Activated CD4-positive, alpha-beta T cell treated with anti-CD3 and anti-CD28 coated beads, Interleukin-2, amount 50 U/mL, for 24 hours (primary cell): ENCODE measurements at regions not wholly inside any gene's neighbourhood (a gene's known extent, or its start where the extent isn't known, plus 50 kb on each side); places are given as distances from the start of the nearest gene placed in this dataset.

Experiments used
- DNase-seq, 2 donors: peaks; one replicate each; pipeline ENCODE4 v3.0.0-alpha.2; 2020; ENCODE audit warnings: low read depth in 1 of 2, low spot score in 1 of 2

DNA sequence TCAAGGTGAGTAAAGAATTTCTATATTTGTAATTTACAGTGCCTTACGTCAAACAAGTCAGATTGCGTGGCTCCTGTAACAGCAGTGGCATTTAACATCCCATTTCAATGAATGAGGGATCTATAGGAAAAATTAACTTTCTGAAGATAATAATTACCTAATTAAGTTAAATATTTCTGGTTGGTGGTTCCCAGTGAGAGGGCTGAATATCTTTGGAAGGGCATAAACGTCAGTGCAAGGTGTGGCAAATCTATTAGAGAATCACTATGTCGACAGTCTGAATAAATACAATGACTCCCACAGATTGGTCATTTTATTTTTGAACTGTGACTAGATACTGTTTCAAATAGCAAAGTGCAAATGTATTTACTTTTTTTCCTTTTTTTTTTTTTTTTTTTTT lies 80.0 kb downstream of the S1PR1 start:
- DNase-seq: no peak

DNA sequence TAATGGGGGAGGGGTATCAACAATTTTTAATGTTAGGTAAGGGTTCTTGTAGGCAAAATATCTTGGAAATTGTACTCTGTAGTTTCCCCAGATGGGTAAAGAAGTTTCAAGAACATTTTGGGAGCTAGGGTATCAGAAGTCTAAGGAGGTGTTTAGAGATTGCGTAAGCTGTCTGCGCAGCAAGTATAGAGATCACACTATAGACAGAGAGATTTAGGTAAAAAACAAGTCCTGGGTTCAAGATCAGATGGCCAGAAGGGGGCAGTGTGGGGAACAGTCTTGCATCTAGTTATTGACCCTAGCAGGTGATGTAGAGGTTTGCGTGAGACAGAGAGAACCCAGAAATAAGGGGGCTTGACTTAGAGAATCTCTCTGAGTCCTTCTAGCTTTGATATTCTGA lies 80.8 kb downstream of the S1PR1 start:
- DNase-seq: no peak

DNA sequence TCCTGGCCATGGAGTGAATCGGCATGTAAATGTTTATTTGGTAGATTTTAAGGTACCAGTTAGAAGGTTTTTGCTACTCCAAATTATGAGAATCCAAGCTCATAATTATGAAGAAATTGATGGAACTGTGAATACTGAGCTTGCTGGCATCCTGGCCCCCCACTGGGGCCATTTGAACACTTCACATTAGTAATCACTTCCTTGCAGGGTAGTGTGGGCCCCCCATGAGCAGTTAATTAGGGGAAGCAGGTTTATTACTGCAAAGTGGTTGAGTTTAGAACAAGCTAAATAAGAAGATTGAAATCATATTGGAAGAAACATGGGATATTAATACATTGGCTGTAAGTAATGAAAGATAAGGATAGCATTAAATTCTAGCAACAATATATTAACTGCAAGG lies 86.7 kb downstream of the S1PR1 start:
- DNase-seq: no peak

DNA sequence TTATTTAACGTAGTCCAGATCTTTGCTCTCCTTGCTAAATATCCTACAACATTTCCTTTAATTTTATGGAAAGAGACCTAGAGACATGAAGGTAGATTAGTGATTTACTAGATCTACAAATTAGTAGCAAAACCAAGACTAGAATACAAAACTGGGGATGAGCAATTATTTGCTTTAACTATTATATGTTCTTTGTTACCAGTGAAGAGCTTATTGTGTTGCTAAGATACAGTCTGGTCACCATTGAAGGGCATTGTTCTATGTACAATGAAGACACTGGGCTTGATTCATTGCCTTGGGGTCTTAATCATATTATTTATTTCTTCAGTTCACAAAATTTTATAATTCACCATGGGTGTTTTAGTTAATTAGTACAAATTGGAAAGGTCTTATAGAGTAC lies 88.3 kb downstream of the S1PR1 start:
- no peak for DNase-seq

DNA sequence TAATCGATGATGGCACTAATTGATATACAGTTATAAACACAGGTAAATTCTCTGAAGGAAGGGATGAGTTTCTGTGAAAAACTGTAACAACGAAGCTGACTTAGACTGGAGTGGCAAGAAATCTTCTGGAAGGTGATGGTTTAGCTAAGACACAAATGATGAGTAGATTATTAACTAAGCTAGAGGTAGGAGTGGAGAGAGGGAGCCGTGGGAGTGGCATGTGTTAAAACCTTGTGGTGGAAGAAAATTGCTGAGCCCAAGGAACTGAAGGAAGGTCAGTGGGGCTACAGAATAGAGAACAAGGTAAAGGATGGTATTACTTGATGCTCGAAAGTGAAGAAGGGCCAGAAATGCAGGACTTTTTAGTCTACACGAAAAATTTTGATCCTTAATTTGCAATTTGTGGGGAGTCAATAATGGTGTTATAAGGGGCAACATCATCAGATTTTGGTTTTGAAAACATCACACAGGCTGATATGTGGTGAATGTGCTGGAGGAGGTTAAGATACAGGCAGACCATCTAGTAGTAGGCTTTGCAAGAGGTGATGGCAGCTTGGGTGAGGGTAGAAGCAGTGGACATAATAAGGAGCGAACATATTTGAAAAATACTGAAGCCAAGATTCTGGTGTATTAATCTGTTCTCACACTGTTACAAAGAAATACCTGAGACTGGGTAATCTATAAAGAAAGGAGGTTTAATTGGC lies 93.8 kb downstream of the S1PR1 start:
- DNase-seq: no peak

DNA sequence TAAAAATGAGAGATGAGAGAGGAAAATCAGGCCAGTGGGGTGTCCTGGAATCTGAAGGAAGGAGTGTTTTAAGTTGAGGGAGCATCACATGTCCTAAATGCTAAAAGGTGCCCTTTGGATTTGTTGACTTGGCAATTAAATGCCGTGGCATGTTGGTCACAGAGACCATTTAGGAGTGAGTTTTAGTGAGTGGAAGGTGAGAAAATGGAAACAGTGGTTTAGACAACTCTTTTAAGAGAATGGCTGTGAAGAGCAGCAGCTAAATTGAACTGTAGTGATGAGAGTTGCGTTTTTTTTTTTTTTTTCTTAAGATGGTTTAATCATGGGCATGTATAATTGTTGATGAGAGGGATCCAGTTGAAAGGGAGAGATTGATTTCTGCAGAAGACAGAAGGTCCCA lies 95.0 kb downstream of the S1PR1 start:
- DNase-seq: no peak

DNA sequence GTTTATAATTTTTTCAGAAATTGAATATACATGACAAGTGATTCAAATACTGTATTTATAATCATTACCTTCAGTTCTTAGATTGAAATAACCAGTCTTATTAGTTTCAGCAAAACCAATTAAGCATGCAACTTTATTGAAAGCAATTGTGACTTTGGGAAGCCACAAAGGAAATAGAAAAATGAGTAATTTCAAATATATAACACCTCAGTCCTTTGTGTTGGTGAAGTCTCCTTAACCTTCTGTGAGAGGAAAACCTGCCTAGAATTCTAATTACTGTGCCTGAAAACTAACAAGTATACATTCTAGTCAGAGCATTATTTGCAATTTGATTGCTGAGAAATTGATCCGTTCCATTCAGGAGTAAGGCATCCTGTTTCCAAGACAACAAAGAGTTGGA lies 95.8 kb downstream of the S1PR1 start:
- no peak for DNase-seq

DNA sequence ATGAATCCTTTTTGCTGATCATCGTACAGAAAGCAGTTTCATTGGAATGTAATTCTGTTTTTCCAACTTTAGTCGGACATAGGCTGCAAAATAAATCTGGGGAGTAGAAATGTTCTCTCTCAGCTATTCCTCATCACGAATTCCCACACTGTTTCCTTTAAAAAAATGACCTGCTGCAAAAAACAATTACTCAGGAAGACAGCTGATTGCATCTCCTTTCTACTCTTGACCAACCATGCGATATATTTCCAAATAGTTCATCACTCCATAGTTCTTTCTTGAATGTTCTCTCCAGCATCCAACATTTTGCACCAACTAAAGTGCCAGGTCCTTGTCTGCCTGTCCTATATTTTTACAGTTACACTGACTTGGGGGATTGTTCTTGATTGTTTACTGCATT lies 96.4 kb downstream of the S1PR1 start:
- DNase-seq: no peak

DNA sequence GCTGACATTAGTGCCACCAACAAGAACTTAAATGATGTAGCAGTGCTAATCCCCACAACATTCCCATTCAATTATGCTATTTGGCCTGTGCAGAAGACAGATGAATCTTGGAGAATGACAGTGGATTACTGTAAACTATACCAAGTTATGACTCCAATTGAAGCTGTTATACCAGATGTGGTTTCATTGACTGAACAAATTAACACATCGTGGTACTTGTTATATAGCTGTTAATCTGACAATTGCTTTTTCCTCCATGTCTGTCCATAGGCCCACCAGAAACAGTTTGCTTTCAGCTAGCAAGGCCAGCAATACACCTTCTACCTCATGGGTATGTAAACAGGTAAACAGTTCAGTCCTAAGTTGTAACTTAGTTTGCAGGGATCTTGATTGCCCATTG lies 101.1 kb downstream of the S1PR1 start:
- DNase-seq: no peak

DNA sequence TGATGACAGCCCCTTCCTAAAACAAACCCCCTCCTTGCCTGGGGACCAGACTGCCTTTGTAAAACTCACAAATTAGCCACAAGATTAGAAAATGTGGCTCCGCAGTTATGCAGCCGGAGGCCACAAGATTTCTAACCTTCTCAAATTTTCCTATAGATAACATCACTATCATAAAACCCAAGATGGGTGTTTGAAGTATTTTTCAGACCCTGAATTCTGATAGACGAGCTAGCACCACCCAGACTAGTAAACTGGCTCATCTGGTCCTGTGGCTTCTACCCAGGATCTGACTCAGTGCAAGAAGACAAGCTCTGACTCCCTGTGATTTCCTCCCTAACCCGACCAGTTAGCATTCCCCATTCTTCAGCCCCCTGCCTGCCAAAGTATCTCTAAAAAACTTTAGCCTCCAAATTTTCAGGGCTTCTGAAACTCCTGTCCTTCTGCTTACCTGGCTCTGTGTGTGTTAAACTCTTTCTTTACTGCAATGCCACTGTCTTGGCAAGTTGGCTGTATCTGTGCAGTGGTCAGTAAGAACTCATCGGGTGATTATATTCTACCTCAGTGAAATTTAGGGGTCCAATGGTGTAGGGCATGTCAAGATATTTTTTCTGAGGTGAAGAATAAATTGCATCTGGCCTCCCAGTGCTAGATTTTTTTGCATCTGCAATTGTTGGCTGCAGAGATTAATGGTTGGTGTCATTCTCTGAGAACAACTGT lies 102.1 kb downstream of the S1PR1 start:
- DNase-seq: peak in 1 of 2 donors; percentile 3

DNA sequence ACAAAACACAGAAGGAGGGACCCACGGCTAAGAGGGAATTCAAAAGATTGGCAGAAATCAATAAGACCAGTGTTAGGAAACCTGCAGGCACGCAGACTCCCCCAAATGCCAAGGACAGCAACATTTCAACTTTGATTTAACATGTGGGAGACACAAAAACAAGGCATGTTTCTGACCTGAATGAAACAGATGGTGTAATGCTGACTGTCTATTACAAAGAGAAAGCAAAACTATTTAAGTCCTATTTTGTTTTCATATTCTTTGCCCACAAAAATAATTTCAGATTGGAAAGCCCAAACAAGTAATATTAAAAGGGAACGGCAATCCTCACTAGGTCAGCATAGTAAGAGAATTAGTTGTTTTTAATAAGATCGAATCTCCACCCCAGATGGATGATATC lies 107.9 kb downstream of the S1PR1 start:
- no peak for DNase-seq

DNA sequence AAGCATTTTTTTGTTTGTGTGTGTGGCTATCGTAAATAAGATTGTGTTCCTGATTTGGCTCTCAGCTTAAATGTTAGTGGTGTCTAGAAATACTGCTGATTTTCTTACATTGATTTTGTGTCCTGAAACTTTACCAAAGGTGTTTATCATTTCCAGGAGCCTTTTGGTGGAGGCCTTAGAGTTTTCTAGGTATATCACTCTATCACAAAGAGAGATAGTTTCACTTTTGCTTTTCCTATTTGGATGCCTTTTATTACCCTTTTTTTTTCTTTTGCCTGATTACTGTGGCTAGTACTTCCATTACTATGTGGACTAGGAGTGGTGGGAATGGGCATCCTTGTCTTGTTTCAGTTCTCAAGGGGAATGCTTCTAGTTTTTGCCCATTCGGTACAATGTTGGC lies 109.6 kb downstream of the S1PR1 start:
- DNase-seq: no peak

DNA sequence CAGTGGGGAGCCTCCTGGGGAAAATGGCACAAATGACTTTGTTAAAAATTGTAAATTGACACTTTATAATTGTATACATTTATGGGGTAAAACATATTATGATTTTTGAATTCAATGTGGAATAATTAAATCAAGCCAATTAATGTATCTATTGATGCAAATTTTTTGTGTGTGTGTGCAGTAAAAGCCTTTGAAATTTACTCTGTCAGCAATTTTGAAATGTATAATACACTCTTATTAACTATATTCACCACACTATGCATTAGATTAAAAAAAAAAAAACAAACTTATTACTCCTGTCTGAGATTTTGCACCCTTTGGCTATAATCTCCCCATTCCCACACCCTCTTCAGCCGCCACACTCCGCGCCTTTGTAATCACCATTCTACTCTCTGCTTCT lies 119.2 kb downstream of the S1PR1 start:
- no peak for DNase-seq

DNA sequence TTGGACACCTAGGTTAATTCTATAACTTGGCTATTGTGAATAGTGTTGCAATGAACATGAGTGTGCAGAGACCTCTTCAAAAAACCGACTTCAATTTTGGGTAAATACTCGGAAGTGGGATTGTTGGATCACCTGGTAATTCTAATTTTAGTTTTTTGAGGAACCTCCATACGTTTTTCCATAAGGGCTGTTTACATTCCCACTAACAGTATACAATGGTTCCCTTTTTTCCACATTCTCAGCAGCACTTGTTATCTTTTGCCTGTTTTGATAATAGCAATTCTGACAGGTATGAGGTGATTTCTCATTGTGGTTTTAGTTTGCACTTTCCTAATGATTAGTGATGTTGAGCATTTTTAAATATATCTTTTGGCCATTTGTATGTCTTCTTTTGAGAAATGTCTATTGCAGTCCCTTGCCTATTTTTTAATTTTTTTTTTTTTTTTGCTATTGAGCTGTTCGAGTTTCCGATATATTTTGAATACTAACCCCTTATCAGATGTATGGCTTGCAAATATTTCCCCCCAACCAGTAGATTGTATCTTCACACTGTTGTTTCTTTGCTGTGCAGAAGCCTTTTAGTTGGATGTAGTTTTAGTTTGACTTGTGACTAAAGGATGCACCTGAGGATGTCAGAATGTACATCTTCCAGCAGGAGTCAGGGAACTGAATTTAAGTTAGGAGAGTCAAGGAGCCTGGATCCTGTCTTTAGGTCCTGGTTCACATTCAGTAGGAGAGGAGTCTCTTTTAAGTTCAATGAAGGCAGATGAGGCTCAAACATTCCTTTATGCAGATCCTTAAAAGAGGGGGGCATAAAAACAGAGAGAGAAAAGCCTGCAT lies 120.0 kb downstream of the S1PR1 start:
- no peak for DNase-seq

DNA sequence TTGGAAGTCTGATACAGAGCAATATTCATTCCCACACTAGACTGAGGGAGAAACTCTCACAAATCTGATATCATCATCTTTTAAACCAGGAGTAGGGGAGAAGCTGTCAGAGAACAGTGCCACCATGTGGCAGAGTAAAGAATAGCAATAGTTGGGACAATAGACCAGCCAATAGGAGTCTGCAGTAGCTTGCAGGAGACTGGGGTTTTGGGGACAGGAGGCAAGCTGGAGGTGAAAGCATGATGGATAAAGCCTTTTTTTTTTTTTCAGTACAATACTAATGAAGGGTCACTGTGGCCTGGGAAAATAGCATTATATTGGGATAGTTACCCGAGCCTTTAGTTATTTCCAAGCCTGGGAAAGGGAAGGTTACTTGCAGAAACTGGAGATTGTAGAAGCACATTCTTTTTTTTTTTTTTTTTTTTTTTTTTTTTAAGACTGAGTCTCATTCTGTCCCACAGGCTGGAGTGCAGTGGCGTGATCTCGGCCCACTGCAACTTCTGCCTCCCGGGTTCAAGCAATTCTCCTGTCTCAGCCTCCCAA lies 120.7 kb downstream of the S1PR1 start:
- peak in 1 of 2 donors; percentile 75 for DNase-seq

DNA sequence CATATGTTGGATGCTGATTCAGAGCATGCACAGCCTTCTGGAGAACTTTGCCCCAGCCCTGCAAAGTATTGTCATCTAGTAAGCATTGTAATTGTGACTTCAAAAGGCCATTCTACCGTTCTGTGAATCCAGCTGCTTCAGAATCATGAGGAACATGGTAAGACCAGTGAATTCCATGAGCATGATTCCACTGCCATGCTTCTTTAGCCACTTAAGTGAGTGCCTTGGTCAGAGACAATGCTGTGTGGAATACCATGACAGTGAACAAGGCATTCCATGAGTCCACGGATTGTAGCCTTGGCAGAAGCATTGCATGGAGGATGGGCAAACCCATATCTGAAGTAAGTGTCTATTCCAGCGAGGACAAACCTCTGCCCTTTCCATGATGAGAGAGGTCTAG lies 123.7 kb downstream of the S1PR1 start:
- no peak for DNase-seq

DNA sequence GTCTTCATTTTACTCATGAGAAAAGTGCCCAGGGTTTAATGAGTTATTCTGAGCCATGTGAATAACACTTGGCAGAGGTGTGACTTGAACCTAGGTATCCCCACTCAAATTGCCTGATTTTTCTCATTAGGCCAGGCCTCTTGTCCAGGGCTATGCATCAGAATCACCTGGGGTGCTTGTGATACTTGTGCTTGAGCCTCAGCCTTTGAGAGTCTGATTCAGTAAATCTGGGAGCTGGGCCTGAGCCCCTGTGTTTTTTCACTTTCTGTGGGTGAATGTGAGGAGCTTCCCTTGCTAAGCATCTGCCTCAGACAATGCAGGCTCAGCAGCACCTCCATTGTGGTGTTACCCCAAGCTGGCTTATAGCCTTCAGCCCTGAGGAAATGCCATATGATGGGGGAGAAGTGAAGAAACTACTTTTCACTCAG lies 127.1 kb downstream of the S1PR1 start:
- DNase-seq: no peak

DNA sequence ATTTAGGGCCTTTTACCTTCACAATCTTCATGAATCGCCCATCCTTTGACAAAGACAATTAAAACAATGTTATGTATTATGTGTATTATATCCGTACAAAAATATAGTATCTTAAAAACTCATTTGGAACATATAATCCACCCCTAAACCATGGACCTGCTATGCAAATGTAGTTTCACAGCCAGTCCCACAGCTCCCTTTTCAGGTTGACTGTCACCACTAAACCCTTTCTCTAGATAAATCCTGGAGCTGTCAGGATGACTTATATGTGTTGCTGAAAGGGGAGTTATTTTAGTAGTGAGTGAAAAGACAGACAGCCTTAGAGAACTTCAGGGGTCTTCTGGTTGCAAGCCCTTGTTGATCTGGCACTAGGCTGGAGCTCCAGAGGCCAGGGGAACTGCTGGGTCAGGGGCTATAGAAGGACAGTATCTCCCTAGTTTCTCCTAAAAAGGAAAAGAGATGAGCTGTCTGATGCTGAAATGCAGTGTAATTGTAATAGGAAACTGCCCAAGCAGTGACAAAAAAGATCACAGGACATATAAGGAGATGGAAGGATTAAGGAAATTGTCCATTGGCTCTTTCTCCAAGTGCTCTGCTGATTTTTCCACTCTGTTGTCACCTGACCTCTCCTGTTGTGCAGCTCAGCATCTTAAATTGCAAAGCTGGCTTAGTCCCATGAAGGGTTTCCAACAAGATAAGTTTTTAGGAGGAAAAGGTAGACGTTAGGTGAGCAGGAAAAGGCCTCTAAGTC lies 127.7 kb downstream of the S1PR1 start:
- no peak for DNase-seq

DNA sequence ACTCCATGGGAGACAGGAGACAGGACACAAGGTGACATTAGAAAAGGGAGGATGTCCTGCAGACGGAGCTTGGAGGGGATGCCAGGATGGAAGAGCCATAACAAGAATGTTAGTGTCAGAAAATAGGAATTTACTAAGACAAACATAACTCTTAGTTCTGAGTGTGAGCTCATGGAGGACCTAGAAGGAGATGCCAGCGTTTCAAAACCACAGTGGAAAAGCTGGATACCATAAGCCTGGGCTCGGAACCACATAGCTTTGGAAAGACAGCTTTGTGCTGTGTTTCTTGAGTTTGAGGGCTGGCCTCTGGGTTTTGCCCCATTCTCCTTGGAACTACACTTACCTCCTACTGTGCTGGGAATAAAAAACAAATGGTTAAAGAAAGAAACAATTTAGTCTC lies 128.4 kb downstream of the S1PR1 start:
- no peak for DNase-seq

DNA sequence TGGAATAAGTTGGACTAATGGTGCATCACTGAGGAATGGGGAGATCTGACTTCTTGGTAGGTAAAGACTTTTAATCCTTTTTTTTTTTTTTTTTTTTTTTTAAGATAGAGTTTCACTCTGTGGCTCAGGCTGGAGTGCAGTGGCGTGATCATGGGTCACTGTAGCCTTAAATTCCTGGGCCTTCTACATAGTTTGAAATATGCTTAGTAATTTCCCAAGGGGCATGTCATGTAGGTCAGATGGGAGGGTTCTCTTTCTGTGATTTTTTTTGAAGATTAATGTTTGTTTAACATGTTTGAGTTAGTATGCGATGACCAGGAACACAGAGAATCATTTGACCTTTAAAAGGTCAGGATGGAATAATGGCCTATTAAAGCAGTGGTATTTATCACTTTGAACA lies 129.1 kb downstream of the S1PR1 start:
- DNase-seq: no peak
